ENCODE measurements at regions not wholly inside any gene's neighbourhood (a gene's known extent, or its start where the extent isn't known, plus 50 kb on each side); places are given as distances from the start of the nearest gene placed in this dataset.

GRCh38 chr9:134236001-134236421 lies 71.6 kb upstream of the RNU6ATAC start:
- Histone ChIP-seq H3K36me3 (ENCODE audit: control insufficient read depth, insufficient read depth, low read length) (no peaks in the 10 kb centered on the region), H3K4me3 (replicated peaks; ENCODE audit: low read depth, low read length) (no peak overlapping the region), H3K27me3 (replicated peaks; ENCODE audit: control insufficient read depth, insufficient read depth, low read length) (peaks cover 3% of the 10 kb centered on the region; the same call in 1 of the 2 replicates)
- no peak for DNase-seq (ENCODE audit: extremely low read depth, insufficient read length)
- TF ChIP-seq CTCF (IDR thresholded peaks at IDR 0.05; ENCODE audit: insufficient read depth, low read length, poor library complexity, severe bottlenecking), result no peak

- peaks cover 3% of the 10 kb centered on the region; the same call in 1 of the 2 replicates for H3K27me3 ChIP-seq (replicated peaks; ENCODE audit: control insufficient read depth, insufficient read depth, low read length)
- no peak overlapping the region for H3K4me3 ChIP-seq (replicated peaks; ENCODE audit: low read depth, low read length)
- TF ChIP-seq CTCF (IDR thresholded peaks at IDR 0.05; ENCODE audit: insufficient read depth, low read length, poor library complexity, severe bottlenecking), result no peak
- DNase-seq (ENCODE audit: extremely low read depth, insufficient read length), result no peak
- no peaks in the 10 kb centered on the region for H3K36me3 ChIP-seq (ENCODE audit: control insufficient read depth, insufficient read depth, low read length)
Measured at GRCh38 chr9:134236935-134237629, 72.7 kb upstream of the RNU6ATAC start.

- no peak overlapping the region for H3K4me3 ChIP-seq (replicated peaks; ENCODE audit: low read depth, low read length)
- TF ChIP-seq CTCF (IDR thresholded peaks at IDR 0.05; ENCODE audit: insufficient read depth, low read length, poor library complexity, severe bottlenecking), result no peak
- no peaks in the 10 kb centered on the region for H3K36me3 ChIP-seq (ENCODE audit: control insufficient read depth, insufficient read depth, low read length)
- no peak for DNase-seq (ENCODE audit: extremely low read depth, insufficient read length)
- H3K27me3 ChIP-seq (replicated peaks; ENCODE audit: control insufficient read depth, insufficient read depth, low read length), result peaks cover 3% of the 10 kb centered on the region; the same call in 1 of the 2 replicates
Measured at GRCh38 chr9:134237630-134238265, 73.4 kb upstream of the RNU6ATAC start.

GRCh38 chr9:134239130-134239903 lies 75.0 kb upstream of the RNU6ATAC start:
- DNase-seq (ENCODE audit: extremely low read depth, insufficient read length), result no peak
- TF ChIP-seq CTCF (IDR thresholded peaks at IDR 0.05; ENCODE audit: insufficient read depth, low read length, poor library complexity, severe bottlenecking), result no peak
- Histone ChIP-seq H3K27me3 (replicated peaks; ENCODE audit: control insufficient read depth, insufficient read depth, low read length) (peaks cover 5% of the 10 kb centered on the region), H3K36me3 (ENCODE audit: control insufficient read depth, insufficient read depth, low read length) (no peaks in the 10 kb centered on the region), H3K4me3 (replicated peaks; ENCODE audit: low read depth, low read length) (no peak overlapping the region)

GRCh38 chr9:134239939-134240338 lies 75.6 kb upstream of the RNU6ATAC start:
- H3K36me3 ChIP-seq (ENCODE audit: control insufficient read depth, insufficient read depth, low read length), result no peaks in the 10 kb centered on the region
- no peak for TF ChIP-seq CTCF (IDR thresholded peaks at IDR 0.05; ENCODE audit: insufficient read depth, low read length, poor library complexity, severe bottlenecking)
- no peak overlapping the region for H3K4me3 ChIP-seq (replicated peaks; ENCODE audit: low read depth, low read length)
- peaks cover 5% of the 10 kb centered on the region for H3K27me3 ChIP-seq (replicated peaks; ENCODE audit: control insufficient read depth, insufficient read depth, low read length)
- DNase-seq (ENCODE audit: extremely low read depth, insufficient read length), result no peak

All from GM06990 (cell line).